Eye (tissue), 1 donor: ENCODE measurements at regions not wholly inside any gene's neighbourhood (a gene's known extent, or its start where the extent isn't known, plus 50 kb on each side); places are given as distances from the start of the nearest gene placed in this dataset.
A peak's percentile ranks its signal among the peaks of the same experiment; 100 is the strongest.
"Not testable (repeated sequence)": the region's sequence is repeated elsewhere in the genome, so short reads cannot be mapped to it uniquely, and the experiment has no call there.

Source experiments
- DNase-seq: peaks from one replicate; pipeline ENCODE4 v3.0.0-alpha.2; 2015

DNA sequence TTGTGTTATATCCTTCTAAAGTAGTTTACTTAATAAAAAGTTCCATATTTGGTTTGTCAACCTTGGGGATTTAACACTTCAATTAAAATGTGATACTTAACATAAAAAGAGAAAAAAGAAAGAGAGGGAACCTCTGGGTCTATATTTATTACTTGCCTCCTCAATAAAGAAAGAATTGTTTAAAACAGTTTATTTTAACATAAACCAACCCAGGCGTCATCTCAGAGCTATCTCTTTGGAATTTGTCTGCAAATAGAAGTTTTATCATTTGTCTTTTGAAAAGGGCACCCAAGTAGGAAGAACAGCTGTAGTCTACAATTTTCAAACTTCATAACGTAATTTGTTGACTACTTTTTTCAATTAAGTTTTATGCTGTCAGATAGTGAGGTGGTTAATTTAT, 364.1 kb downstream of the KCNJ2 start:
- DNase-seq: no peak

DNA sequence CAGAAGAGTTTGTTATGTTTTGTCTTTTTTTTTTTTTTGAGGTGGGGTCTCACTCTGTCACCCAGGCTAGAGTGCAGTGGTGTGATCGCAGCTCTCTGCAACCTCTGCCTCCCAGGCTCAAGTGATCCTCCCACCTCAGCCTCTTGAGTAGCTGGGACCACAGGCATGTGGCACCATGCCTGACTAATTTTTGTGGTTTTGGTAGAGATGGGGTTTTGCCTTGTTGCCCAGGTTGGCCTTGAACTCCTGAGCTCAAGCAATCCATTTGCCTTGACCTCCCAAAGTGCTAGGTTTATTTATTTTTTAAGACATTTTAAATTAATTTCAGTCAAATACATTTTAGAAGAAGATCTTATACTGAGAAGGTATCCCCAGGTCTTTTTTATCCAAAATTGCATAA, 366.7 kb downstream of the KCNJ2 start:
- no peak for DNase-seq

DNA sequence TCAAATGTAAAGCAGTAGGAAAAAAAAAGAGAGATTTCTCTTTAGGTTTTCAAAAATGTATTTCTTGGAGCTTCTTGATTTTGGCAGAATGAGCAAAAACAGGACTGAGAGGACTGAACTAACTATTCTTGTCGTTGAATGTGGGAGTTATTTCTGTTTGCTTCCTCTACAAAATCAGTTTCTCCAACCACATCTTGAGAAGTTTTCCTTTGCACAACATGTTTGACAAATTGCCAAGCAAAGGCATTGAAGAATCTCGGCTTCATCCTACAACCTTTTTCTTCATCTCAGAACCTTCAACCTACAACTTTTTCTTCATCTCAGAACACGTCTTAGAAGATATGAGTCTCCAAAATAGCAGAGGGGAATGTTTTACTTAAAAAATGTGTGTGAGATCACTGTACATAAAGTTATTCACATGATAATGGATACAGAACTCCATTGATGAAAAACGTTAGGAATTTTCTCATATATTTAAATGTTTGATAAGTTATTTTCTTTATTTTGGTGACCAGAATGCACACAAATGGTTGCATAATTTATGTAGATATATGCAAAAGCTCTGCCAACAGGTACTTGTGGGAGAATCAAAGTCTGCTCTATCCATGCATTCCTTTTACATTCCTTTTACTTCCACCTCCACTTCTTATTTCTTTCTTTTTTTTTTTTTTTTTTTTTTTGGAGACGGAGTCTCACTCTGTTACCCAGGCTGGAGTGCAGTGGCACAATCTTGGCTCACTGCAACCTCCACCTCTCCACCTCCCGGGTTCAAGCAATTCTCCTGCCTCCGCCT, 370.0 kb downstream of the KCNJ2 start:
- DNase-seq: no peak

DNA sequence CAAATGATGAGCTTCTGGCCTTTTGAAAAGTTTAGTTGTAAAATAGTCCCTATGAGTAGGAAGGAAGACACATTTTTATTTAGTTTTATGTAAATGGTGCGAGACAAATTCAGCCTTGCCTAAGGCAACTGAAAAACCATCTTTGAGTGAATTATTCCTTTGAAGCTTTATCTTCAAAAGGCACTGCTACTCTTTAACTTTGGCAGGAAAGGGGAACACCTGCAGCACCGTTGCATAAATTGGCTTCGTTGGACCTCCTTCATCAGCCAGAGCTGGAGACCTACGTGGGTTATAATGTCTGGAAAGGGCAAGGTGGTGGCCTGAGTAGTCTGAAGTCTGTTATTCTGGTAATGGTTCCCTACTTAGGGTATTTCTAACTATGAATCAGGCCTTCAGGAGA, 373.5 kb downstream of the KCNJ2 start:
- no peak for DNase-seq

DNA sequence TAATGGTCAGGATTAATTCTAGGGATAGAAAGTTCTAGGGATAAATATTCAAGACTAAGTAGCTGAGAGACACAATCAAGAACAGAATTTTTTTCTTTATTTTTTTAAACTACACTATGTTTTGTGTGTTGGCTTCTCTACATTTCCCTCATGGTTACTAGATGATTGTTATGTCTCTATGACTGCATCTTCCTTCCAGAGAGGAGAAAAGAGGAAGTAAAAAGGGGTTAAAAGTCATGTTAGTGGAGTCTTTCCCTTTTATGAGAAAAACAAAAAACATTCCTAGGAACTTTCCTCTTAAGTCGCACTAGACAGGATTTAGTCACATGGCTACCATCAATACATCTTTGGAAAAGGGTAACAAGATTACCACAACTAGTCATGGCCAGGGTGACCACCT, 375.0 kb downstream of the KCNJ2 start:
- DNase-seq: no peak

DNA sequence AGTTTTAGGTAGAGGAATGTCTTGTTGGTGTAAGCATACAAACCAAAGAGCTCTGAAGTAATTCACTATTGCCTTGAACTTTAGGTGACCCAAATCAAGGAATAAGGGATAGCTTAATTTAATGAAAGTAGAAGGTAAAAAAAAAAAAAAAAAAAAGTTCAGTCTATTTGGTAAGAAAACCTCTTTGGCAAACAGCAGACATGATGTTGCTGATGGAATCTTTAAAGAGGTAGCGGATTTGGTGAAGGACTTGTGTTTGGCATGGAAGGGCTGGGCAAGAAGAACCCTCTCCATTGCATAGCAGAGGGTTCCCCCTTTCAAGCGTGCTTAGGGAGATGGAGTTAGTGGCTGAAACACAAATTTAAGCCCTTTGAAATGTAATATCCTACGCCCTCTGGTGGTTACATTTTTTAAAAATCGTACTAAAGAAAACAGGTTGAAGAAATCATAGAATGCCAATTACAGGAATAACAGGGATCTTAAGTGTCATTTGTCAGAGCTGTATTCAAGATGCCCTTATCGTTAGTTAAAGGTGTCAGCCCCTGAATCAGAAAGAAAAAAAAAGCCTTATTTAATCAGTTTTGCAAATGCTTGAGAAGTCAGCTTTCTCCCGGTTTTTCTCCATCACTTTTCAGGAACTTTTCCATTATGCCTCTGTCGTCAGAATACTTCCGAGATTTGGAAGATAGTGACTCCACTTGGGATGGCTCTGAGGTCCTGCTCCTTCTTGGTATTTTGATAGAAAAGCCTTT, 383.1 kb downstream of the KCNJ2 start:
- peak; percentile 87 for DNase-seq

DNA sequence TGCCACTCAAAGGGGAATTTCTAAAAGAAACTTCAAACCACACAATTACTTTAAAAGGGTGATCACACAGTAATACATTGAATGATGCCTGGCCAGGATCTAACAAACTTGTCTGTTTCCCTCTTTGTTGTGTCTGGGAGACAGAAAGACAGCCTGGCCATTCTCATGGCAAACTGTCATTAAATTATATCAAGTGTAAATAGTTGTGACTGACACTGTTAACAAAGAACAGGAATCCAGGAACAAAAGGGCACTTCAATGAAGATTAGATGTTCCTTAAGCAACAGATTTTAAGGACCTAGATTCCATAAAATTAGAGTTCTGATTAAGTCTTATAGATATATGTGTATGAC, 383.6 kb downstream of the KCNJ2 start:
- DNase-seq: peak; percentile 35

DNA sequence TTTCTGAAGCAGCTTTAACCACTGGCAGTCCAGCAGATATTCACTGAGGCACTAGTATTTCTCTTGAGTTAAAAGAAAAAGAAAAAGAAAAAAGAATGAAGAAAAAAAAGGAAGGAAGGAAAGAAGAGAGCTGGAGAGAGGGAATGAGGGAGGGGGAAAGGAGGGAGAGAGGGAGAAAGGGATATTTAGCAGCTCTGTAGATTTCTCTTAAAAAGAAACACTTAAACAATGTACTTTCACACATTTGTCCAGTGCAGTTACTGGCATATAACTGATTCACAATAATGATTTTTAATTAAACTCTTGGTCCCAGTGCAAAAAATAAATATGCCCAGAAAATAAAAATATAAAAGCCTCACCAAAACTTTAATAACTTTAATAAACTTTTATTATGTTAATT, 386.4 kb downstream of the KCNJ2 start:
- no peak for DNase-seq

DNA sequence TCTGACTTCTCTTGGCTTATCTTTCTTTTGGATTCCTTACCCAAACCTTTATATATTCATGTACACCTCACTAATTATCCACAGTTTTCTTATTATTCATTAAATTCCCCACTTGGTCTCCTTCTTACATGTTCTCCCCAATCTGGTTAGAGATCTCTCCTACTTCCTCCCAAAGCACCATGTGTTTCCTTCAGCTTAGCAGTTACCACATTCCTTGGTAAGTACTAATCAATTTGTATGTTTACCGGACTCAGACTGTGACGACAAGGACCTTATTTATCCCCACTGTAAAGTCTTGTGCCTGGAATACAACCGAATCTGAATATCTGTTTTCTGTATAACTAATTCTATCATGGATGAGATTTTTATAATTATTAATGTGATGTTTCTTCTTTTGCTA, 389.5 kb downstream of the KCNJ2 start:
- no peak for DNase-seq

DNA sequence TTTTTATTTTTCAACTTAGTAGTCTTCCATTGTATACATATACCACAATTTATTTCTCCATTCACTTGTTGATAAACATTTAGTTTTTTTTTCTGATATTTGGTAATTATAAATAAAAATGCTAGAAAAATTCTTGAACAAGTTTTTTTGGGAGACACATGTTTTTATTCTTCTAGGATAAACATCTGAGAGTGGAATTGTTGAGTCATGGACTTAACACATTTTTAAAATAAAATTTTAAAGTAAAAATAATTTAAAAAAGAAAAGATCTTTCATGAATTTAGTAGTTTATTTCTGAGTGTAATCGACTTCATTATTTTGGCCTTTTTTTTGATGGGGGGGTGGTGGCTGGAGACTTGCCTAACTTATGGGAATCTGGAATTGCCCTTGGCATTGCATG, 391.1 kb downstream of the KCNJ2 start:
- DNase-seq: no peak

DNA sequence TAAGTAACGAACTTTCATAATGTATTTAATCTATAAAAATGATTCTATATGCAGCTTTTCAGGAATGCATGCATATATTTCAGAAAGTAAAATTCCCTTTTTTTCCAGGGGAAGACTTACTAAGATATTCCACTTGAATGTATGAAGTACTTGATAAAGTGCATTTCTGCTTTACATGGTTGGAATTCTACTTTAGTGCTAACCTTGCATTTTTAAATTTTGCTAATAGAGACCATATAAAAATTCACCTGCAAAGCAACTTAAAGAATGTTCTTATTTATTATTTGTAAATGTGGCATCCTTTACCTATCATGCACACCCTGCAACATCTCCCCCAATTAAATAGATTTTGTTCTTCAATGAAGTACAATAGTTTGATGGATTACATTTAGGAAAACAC, 392.8 kb downstream of the KCNJ2 start:
- no peak for DNase-seq

DNA sequence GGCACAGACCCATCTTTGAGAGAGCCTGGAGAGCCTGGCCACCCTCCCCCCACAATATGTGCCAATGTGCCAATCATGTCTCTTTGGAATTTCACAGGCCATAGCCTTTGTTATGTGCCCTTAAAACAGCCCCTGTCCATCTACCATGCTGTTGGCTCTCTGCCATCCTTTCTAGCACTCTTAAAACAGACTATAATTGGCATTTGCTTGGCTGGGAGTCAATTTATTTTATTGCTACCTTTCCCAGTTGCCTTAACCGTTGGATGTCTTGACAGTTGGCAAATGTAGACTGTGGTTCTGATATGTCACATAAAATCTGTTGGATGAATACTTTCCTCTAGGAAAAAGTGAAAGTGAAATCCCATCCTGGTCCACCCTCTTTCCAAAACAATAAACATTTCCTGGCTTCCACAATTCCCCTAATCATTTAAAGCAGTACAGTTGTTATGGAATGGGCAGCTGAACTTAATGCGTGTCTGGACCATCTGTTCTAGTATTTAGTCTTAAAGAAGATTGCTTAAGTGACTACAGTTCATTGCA, 394.0 kb downstream of the KCNJ2 start:
- DNase-seq: peak; percentile 34

DNA sequence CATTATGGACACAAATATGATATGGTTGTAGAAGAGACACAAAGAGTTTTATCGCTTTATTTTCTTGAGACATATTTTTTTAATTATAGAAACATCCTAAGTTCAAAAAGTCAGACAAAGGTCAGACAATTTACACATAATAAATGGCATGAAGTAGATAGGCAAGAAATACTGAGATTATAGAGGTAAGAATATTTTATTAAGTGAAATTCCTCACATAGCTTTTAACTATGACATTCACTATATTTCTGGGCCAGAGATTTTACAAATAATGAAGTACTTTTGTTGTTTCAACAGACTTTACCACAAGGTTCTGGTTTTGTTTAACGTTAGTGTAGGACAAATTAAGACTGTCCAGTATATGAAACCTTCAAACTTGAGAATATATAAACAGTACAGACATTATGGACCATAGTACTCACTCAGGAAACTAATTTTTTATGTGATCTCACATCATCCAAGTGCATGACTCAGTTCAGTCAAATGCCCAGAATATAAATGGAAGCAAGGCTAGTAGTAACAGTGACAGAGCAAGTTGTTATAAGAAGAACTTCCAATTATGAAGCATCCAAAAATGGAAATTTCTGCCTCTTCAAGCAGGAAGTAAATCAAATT, 394.8 kb downstream of the KCNJ2 start:
- no peak for DNase-seq

DNA sequence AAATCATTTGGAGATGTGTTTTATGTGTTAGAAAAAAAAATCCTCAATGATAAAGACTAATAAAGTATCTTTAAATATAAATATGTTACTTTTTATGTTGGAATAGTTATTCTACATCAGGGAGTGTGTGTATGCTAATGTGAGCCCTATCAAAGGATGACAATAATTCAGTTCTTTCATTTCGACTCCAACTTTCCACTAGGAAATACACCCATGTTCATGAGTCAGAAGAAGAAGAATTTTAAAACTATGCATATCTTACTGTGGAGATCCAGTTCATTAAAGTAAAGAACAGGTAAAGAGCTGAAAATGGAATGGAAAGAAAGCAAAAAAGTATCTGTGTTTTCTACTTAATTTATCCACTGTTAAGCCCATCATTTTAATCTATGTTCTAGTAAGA, 399.8 kb downstream of the KCNJ2 start:
- DNase-seq: no peak

DNA sequence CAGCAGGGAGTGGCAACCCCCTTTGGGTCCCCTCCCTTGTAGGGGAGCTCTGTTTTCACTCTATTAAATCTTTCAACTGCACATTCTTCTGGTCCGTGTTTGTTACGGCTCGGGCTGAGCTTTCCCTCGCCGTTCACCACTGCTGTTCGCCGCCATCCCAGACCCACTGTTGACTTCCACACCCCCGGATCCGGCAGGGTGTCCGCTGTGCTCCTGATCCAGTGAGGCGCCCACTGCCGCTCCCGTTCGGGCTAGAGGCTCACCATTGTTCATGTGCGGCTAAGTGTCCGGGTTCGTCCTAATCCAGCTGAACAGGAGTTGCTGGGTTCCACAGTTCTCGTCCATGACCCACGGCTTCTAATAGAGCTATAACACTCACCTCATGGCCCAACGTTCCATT, 408.1 kb downstream of the KCNJ2 start:
- no peak for DNase-seq

DNA sequence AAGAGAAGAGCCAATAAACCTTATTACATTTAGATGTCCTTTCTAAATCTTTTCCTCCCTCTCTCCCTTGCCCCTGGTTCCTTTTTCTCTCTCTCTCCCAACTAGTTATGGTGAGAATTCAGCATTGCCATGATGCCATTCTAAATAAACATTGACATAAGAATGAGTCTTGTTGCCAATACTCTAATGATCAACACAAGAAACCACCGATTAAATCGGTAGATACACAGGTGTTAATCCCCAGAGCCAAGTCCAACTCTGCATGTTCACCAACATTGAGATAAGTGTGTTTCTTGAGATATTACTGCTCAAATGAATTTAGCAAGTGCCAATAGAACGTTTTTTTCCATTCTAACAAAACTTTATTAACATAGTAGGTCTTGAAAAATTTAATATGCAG, 412.1 kb downstream of the KCNJ2 start:
- DNase-seq: no peak

DNA sequence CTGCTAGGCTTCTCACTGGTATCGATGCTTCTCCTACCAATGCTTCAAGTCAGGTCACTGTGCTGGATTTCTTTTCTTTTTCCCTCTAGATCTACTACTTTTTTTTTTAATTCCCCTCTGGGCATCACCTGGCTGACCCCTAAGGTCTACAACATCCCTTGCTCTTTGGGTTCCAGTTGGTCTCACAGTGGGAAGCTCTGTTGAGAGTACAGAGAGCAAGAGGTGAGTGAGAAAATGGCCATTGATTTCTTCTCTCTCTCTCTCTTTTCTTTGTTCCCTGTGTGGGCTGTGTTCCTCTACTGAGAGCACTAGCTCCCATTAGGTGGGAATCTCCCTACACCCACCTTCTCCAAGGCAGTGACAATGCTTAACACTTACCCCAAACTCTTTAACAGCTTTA, 413.4 kb downstream of the KCNJ2 start:
- DNase-seq: no peak

DNA sequence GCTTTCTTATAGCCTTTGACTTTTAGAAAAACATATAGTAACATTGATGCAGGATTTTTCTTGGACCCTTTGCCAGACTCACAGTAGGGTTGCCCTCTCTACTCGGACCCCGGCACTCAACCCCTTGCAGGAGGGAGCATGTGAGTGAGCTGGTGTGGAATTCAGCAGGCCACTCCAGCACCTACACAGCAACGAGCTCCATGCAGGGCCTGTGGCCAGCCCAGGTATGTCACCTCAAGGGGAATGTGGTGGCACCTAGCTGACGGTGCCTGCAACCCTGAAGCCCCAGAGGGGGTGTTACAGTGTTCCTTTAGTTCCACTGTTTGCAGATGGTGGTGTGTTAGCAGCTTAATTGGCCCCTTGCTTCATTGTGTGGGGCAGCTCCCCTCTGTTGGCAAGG, 414.9 kb downstream of the KCNJ2 start:
- no peak for DNase-seq

DNA sequence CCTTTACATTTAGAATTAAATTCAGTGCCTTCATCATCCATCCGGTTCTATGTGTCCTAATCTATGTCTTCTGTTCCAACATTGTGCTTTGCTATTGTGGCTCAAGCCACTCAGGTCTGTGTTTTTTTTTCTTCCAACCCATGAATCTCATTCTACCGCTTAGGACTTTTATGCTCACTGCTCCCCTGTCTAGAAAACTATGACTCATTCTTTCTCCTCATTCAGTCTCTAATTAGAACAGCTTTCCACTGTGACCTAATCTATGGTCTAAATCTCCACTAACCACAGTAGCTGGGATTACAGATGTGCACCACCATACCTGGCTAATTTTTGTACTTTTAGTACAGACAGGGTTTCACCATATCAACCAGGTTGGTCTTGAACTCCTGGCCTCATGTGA, 418.7 kb downstream of the KCNJ2 start:
- DNase-seq: no peak

DNA sequence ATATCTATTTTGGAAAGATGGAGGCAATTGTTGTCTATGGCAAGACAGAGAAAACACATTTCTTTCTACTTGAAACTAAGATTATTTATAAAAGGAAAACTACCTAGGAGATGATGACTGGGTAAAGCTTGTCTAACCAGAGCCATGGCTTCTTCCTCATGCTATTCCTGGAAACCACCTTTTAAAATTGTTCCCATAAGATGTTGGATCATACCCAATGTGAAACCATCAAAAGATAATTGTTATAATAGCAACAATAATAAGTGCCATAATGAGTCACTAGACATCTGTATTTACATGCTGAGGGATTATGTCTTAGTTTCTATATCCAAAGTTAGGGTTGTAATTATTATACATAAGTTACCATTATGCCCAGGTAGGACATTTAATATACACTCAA, 428.4 kb downstream of the KCNJ2 start:
- no peak for DNase-seq

DNA sequence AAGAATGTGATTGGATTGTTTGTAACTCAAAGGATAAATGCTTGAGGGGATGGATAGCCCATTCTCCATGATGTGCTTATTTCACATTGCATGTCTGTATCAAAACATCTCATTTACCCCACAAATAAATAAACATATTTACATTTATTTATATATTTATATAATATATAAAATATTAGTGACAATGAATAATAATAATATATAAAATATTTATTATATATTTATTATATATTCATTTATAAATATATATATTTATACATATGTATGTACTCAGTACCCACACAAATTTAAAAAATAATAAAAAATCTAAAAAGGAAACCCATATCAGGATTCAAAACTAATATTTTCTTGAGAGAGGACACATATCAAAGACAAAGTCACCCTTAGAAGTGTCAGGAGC, 429.9 kb downstream of the KCNJ2 start:
- no peak for DNase-seq

DNA sequence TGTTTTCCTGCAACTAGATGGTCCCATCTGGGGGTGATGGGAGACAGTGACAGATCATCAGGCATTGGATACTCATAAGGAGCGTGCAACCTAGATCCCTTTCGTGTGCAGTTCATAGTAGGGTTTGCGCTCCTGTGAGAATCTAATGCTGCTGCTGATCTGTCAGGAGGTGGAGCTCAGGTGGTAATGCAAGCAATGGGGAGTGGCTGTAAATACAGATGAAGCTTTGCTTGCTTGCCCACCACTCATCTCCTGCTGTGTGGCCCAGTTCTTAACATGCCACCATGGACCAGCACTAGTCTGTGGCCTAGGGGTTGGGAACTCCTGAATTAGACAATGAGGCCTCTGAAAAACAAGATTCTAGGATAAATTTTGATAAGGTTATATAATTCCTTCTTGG, 430.6 kb downstream of the KCNJ2 start:
- not testable (repeated sequence) for DNase-seq

DNA sequence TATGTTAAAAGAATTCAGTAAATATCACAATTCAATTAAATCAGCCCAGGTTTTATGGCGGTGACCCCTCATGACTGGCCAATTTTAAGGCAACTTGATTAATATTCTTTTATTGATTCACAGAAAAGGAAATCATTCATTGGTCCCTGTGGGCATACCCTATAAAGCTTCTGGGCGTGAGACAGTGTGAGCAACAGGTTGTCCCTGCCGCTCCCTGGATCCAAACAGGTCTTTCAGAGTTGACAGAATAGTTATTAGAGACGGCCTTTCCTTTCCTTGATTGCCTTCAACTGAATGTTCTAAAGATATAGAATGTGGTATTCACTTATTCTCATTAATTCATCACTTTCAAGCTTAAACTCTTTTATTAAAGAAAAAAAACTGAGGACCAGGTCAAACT, 433.9 kb downstream of the KCNJ2 start:
- no peak for DNase-seq

DNA sequence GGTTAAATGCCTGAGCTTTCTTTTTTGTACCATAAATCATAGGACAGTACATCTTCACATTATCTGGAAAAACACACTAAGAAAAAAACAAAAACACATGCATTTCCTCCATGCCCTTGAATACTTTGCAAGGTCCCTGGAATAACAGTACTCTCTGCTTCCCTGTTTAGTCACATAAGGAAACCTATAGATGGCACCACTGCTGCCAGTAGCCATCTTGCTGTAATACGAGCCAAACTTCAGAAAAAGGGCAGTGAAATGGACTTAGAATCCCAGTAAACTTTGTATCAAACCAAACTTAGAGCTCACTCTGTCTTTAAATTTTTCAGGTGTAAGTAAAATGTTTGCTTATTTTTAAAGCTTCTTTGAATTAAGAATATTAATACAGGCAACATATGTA, 435.5 kb downstream of the KCNJ2 start:
- no peak for DNase-seq
